Prostate gland (tissue), 2 donors: ENCODE measurements at regions not wholly inside any gene's neighbourhood (a gene's known extent, or its start where the extent isn't known, plus 50 kb on each side); places are given as distances from the start of the nearest gene placed in this dataset.

ENCODE experiments used
- POLR2A ChIP-seq: fragments of 450-650 bp; IDR thresholded peaks from one replicate; pipeline ENCODE4 v1.6.1; 2016; ENCODE audit warnings: antibody characterized with exemption, mild to moderate bottlenecking
- POLR2AphosphoS5 ChIP-seq: sonication (generic); formaldehyde crosslinking; IDR thresholded peaks from one replicate; pipeline ENCODE4 v1.6.1; 2017; ENCODE audit warnings: antibody characterized with exemption
- TF ChIP-seq, protein P1 (sequence below), 4 experiments: fragments of 200-600 bp in 2 of 4; fragments of 450-650 bp in 2 of 4; sonication (generic) in 2 of 4; IDR thresholded peaks; 1 replicate in 3 of 4; 2 replicates in 1 of 4; pipeline ENCODE4 v1.5.1; 2016 to 2019; ENCODE audit warnings: antibody characterized with exemption in 4 of 4, mild to moderate bottlenecking in 2 of 4, moderate library complexity in 2 of 4

DNA sequence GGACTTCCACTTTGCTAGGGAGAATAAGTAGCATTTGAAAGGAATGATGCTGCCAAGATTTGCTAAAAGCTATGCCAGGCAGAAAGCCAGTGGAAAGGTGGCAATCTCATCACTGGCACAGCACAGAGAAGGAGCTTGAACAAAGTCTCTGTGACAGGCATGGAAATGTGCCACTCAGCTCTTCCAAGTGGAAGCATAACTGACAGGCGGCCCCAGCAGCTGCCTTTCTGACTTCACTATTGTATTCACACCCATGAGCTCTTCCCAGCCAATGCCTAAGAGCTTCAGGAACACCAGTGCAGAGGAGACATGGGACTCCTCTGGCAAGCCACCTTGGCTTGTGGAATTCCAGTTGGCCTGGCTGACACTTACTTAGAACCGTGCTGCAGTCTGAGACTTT, 134.6 kb upstream of the REG3G start:
- TF ChIP-seq, protein P1, sequence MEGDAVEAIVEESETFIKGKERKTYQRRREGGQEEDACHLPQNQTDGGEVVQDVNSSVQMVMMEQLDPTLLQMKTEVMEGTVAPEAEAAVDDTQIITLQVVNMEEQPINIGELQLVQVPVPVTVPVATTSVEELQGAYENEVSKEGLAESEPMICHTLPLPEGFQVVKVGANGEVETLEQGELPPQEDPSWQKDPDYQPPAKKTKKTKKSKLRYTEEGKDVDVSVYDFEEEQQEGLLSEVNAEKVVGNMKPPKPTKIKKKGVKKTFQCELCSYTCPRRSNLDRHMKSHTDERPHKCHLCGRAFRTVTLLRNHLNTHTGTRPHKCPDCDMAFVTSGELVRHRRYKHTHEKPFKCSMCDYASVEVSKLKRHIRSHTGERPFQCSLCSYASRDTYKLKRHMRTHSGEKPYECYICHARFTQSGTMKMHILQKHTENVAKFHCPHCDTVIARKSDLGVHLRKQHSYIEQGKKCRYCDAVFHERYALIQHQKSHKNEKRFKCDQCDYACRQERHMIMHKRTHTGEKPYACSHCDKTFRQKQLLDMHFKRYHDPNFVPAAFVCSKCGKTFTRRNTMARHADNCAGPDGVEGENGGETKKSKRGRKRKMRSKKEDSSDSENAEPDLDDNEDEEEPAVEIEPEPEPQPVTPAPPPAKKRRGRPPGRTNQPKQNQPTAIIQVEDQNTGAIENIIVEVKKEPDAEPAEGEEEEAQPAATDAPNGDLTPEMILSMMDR (IDR thresholded peaks at IDR 0.05), result no peak
- TF ChIP-seq POLR2AphosphoS5, result no peak
- no peak for TF ChIP-seq POLR2A
